Stimulated activated CD8-positive, alpha-beta memory T cell treated with anti-CD3 and anti-CD28 coated beads, Interleukin-15, amount 100 ng/mL, for 48 hours (primary cell): ENCODE measurements at regions not wholly inside any gene's neighbourhood (a gene's known extent, or its start where the extent isn't known, plus 50 kb on each side); places are given as distances from the start of the nearest gene placed in this dataset.
"Not testable (repeated sequence)": the region's sequence is repeated elsewhere in the genome, so short reads cannot be mapped to it uniquely, and the experiment has no call there.

Experiments used
- DNase-seq, 2 donors: peaks; one replicate each; pipeline ENCODE4 v3.0.0-alpha.2; 2020; ENCODE audit warnings: low read depth in 2 of 2

DNA sequence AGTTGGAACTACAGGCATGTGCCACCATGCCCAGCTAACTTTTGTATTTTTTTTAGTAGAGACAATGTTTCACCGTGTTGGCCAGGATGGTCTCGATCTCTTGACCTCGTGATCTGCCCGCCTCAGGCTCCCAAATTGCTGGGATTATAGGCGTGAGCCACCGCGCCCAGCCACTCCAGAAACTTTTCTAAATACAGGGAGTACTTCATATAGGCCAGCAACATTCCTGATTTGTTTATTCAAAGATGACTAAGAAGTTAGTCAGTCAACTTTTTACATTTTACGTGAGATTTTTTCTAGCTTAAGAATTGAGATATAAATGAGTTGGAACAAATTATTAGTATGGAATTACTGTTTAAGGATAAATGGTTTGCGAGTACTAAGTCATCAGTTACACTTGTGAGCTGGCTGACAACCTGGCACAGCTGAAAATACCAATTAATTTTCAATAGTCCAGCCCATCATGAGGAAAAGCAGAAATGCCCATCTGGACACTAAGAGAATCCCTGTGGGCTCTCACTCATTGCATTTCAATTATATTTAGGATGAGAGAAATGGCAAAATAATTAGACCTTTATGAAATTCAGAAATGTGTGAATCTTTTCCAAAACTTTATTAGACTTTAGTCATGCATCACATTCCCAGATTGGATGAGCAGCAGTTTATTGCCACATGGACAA, 430.8 kb upstream of the SPATA31A3 start:
- not testable (repeated sequence) for DNase-seq

DNA sequence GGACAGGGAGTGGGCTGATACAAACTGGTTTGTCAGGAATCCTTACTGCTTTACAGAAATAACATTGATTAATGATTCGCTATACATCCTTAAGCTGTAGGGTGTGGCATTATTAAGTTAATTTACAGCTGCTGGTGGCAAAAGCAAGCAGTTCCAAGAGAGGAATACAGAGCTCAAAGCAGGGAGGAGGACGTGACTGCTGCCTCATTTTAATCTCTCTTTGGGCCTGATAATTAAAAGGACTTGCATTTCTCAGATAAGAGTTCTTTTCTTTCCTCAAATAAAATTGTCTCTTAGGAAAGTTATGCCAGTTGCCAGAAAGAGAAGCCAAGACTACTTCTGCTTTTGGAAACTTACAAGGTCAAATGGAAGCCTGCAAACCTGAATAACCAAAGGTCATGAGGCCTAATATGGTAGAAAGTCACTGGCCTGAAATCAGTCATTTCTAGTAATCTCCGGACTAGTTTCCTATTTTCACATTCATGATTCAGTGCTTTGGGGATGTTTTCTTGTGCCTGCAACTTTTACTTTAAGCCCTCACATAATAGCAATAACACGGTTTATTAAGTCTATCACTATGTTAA, 426.2 kb upstream of the SPATA31A3 start:
- not testable (repeated sequence) for DNase-seq

DNA sequence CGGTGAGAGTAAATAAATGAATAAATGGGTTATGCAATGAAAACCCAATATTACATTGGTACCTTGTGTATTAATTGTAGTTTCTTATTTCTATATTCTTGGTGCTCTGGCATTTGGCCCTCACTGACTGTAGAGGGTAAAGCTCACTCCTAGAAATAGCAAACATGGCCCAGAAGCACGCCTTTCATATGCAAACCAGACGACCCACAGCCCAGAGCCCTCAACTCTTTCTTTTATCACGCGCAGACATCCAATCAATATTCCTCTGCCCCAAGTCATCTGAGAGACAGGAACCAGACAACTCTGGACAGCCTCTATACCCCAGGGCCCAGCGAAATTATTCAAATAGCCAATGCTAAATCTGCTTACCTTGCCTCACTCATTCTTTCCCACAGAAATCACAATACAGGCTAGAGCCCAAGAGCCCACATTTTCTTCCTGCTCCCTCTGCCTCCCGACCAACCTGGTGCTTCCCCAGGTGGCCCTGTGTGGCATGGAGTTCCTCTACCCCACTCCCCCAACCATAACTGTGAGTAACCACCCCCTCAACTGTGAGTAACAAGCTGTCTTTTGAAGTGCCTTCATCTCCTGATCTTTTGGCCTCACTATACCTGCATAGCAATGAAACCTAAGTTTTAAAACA, 425.1 kb upstream of the SPATA31A3 start:
- not testable (repeated sequence) for DNase-seq

DNA sequence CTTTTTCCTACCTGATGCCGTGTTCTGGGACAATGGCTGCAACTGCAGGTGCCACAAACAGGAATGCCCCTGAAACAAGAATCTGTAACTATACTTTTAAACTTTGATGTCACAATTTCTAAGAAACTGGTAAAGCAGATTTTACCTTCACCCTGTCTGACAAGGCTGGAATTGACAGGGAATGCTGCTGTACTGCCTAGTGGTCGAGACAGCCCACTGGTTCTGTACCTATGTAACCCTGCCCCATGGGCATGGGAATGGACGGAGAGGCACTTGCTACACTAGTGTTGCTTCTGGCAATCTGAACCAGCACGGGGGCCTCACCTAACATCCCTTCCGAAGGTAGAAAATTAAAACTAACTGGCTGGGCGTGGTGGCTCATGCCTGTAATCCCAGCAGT, 424.3 kb upstream of the SPATA31A3 start:
- not testable (repeated sequence) for DNase-seq

DNA sequence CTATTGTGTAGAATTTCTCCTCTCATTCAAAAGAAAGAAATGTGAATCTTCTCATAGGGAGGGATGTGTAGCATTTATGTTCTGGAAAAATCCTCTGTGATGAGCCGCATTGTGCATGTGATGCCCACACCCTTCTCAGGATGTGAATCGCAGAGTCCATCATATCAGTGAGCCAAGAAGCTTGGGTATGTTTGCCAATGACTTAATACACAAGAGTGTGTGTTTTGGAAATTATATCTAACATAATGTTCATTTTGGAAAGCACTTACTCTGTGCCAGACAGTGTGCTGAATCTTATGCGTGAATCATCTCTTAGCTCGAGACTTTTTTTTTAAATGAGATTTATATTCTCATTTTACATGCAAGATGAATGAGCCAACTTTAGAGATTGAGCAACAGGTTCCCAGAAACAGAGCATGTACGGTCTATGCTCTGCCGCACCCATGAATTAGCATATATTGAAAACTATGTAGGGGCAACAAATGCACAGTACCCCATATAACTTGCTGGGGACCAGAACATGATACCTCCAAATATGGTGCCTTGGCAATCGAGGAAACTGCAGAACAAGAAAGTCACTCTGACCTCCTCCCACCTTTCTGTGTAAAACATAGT, 418.4 kb upstream of the SPATA31A3 start:
- DNase-seq: not testable (repeated sequence)

DNA sequence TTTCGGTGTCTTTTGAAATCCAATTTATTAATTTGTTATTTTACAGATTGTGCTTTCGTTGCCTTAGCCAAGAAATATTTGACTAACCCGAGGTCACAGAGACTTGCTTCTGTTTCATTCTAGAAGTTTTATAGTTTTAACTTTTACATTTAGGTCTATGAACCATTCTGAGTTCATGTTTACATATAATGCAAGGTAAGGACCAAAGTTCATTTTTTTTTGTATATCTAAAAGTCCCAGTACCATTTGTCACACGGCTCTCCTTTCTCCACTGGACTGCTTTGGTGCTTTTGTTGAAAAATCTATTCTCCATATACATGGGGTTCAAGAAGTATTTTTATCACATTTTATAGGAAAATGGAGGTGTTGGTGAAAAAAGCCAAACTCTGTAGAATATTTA, 411.4 kb upstream of the SPATA31A3 start:
- not testable (repeated sequence) for DNase-seq

DNA sequence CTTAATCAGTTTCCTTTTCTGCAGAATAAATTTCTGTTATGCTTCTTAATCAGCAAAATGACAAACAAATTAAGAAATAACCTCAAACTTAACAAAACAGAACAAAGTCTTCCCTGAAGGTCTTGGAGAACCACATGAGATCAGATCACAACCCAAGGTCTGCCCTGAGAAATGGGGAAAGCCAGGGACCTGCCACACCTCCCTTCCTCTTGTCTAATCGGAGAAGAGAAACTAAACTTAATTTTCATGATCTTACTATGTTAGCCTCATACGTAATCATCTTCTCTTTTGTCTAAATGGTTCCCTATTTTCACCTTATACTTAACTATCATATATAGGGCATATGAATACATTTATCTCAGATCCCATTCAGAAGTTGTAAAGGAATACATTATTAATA, 405.4 kb upstream of the SPATA31A3 start:
- DNase-seq: not testable (repeated sequence)

DNA sequence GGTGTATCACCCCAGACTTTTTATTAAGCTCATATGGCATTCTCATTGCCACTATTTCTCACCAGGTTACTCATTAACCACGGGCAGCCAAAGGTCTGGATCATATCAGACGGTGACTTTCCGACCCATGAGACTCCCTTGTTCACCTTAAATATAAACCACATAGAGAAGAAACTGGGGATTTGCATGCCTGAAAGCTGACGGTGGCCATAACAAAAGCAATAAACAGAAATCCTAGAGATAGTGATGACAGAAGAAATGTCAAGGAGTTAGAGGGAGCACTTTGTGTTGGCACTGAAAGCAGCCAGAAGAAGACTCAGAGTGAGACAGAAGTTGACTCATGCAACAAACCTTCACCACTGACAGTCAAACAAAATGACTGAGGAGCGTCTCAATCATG, 402.4 kb upstream of the SPATA31A3 start:
- not testable (repeated sequence) for DNase-seq

DNA sequence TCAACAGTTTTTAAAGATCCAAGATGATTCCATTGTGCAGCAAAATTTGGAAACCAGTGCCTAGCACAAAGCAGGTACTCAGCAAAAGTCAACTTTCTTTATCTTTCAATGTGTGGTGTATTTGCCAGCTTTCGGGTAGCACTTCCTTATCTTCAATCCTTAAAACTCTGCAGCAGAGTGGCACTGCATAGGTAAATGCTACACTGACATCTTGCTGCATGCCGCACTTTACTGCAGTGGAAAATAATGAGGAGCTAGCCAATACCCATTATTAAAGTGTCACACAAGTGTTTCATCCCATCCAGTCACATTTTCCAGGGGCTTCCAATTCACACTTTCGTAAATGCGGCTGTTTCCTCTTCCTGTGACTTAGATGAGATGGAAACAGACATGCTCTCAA, 401.7 kb upstream of the SPATA31A3 start:
- DNase-seq: not testable (repeated sequence)

DNA sequence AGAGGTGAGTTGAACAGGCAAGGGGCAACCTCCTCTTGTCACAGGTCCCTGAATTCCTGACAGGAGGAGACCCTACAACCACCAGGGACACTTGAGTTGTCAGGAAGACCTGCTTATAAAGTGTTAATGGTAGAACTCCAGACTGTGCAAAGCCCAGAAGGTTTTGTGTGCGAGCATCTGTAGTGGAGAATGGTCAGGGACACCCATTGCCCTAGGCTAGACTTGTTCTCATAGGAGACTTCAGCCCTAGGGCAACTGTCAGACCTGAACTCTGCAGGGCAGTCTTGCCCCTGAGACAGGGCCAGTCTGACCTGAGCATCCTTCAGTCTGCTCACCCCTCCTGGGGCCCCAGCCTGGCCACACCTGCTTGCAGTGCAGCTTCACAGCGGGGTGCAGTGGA, 377.3 kb upstream of the SPATA31A3 start:
- not testable (repeated sequence) for DNase-seq

DNA sequence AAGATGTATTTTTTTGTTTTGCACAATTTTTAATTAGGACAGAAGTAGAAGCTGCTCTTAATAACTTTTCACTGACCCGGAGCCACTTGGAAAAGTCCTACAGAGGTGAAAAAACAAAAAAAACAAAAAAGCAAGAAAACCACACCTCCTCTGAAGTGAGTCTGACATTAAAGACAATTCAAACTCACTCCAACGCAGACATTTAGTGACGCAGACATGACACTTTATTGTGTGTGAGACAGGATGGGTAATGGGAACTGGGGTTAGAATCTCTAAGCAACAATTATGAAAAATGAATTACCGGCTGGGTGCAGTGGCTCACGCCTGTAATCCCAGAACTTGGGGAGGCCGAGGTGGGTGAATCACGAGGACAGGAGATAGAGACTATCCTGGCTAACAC, 370.0 kb upstream of the SPATA31A3 start:
- not testable (repeated sequence) for DNase-seq

DNA sequence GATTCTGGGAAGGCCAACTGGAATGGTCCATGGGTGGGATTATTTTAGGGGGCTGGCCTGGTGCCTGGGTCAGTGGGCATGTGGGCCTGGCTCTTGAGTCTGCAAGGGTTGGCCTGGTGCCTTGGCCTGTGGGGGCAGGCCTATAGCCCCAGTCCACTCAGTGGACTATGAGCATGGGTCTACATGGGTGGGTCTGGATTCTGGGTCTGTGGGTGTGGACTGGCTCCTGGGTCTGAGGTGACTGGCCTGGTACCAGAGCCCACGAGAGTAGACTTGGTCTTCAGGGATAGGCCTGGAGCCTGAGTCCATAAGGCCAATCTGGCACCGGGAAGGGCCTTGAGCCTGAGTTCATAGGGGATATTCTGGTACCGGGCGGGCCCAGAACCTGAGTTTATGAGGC, 361.6 kb upstream of the SPATA31A3 start:
- not testable (repeated sequence) for DNase-seq

DNA sequence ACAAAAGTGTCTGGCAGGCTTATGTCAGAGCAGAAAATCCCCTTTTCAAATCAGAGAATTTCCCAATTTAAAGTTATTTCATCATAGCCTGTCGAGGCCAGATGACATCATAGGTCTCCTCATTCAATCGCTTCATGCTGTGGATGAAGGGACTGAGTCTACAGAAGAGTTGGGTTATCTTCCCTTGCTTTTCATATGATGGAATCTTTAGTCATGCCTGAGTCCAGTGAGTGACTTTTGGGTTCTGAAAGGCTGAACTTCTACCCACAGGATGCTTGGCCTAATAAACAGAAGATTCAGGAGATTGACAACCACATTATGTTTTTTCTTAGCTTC, 357.0 kb upstream of the SPATA31A3 start:
- DNase-seq: not testable (repeated sequence)

DNA sequence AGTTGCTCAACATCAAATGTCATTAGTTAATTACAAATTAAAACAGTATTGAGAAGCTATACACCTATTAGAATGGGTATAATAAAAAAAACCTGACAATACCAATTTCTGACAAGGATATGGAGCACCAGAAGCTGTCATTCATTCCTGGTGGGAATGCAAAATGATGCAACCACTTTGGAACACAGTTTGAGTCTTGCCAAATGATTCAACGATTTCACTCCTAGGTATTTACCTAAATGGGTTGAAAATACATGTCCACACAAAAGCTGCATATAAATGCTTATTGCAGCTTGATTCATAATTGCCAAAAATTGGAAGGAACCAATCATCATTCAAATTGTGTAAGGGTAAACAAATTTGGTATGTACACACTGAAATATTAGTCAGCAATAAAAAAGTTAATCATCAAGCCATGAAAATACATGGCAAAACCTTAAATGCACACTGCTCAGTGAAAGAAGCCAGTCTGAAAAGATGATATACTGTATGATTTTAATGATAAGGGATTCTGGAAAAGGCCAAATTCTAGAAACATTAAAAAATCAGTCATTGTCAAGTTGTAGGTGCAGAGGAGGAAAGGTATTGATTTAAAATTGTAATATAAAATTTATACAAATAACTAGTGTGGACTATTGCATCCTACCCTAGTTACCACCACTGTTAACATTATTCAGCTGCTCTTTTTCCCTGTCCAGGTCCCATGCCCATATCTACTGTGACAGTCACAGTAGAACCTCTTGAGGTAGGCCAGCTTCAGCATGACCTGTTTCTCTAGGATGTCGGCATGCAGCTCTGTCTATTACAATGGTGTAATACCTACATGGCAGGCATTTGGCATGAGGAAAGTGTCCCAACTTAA, 356.4 kb upstream of the SPATA31A3 start:
- not testable (repeated sequence) for DNase-seq

DNA sequence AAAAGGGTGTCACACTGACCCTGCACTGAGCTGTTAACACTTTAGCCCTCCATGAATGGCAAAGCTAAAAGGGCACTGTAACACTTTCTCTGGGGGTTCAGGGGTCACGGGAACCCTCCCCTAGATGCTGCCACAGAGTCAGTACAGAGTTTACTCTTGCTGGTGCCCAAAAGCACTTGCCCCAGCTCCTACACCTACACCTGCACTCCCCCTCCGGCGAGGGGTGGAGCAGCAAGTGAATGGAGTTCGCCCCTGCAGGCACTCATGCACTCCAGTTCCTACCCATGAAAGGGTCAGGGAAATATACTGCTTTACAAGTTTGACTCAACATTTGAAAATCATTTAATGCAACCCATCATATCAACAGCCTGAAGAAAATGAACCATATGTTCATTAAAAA, 355.7 kb upstream of the SPATA31A3 start:
- not testable (repeated sequence) for DNase-seq

DNA sequence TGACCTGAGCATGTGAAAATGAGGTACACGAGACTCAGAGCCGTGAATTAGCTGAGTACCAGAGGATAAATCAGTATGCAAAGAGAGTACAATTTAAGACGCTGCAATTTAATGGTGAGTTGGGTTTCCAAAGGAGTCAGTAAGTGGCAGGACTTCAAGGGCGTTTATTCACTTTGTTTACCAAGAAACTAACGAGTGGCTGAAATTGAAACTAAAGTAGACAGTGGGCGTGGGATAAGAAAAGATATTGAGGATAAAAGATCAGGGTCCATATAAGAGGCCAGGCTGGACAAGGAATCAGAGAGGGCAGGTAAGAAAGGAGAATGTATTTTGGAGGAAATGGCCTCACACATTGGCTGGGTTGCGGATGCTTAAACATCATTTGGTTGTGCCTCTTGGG, 346.9 kb upstream of the SPATA31A3 start:
- DNase-seq: not testable (repeated sequence)

DNA sequence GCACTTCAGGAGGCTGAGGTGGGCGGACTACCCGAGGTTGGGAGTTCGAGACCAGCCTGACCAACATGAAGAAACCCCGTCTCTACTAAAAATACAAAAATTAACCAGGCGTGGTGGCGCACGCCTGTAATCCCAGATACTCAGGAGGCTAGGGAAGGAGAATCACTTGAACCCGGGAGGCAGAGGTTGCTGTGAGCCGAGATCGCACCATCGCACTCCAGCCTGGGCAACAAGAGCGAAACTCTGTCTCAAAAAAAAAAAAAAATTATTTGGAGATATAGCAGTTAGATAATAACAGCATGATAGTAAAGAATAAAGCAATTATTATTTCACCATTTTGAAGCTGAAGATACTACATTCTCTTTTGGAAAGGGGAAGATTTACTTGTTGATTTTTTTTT, 345.9 kb upstream of the SPATA31A3 start:
- not testable (repeated sequence) for DNase-seq

DNA sequence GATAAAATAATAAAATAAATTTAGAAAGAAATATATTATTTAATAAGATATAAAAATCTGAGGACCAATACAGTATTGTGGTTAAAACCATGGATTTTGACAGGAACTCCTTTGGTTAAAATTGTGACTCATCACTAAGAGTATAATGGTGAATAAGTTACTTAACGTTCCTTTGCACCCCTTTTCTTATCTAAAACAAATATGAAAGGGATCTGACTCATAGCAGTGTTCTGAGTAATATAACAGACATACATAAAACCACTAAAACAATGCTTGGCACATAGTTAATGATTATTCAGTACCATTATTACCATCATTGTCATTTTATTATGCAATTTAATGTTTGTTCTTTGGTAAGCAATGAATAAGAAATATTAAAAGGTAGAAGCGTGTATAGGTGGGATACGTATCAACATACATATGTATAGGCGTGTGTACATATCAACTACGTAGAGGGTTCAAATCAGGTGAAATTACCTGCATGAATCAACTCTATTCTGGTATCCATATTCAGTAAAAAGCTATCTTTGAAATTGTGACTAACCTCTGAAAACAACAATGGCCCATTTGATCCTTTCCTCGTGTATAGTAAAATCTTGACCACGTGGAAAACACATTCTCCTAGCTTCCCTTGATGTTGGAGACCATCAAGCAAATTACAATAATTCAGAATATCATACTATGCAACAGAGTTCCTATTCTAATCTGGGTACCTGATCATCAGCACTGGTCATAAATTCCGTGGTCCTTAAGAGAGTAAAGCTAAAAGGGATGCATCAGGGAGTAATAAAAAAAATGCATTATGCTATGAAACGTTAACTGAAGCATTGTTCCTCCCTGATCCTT, 342.6 kb upstream of the SPATA31A3 start:
- DNase-seq: not testable (repeated sequence)

DNA sequence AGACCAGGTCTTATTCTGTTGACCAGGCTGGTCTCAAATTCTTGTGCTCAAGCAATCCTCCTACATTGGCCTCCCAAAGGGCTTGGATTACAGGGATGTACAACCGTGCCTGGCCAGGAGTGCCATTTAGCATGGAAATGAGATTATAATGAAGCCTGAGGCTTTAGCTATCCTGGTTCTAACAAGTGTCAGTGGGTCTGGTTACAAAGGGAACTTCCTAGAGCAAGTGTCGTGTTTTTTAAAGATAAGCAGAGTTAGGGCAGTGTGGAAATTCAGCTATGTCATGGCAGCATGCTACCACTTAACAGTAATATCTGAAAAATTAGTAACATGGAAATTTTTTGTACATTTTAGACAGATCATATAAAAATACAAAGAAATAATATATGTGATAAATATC, 339.3 kb upstream of the SPATA31A3 start:
- not testable (repeated sequence) for DNase-seq

DNA sequence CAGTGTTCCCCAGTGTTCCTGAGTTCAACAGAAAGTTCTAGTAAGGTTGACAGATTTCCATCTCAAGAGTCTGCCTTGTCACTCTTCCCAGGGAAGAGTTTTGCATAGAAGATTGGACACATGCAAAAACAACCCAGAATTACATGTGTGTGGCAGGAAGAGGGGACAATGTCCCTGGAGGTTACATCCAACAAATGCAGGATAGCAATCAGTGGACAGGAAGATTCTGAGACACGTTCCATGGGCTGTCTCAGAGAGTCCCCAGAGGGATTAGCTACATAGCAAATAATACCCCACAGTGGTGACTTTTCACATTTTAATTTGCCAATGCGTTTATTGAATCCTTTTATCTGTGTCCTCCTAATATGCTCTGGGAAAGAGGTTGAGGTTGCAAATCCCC, 321.1 kb upstream of the SPATA31A3 start:
- DNase-seq: not testable (repeated sequence)

DNA sequence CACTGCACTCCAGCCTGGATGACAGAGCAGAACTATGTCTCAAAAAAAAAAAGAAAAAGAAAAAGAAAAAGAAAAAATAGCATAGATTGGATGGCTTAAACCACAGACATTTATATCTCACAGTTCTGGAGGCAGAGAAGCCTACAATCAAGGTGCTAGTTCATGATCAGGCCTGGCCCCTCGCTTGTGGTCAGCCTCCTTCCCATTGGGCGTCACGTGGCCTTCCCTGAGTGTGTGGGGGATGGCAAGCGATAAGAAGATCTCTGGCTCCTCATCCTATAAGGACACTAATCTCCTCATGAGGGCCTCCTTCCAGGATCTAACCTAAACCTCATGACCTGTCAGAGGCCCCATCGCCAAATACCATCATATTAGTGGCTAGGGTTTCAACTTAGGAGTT, 320.2 kb upstream of the SPATA31A3 start:
- not testable (repeated sequence) for DNase-seq
